GM12878 (cell line): ENCODE measurements at regions not wholly inside any gene's neighbourhood (a gene's known extent, or its start where the extent isn't known, plus 50 kb on each side); places are given as distances from the start of the nearest gene placed in this dataset.

Experiments
- BCL3 ChIP-seq: IDR thresholded peaks from 2 replicates; pipeline ENCODE4 v1.6.1; 2011; ENCODE audit warnings: borderline replicate concordance, low read depth, mild to moderate bottlenecking, moderate library complexity, low read length; ENCODE audit not compliant: insufficient read depth, poor library complexity, severe bottlenecking
- CBX3 ChIP-seq: fragments of 200-600 bp; sonication (generic); IDR thresholded peaks from 2 replicates; pipeline ENCODE4 v1.6.1; 2016; ENCODE audit warnings: low read depth, borderline replicate concordance
- MTA2 ChIP-seq: fragments of 450-650 bp; IDR thresholded peaks from 2 replicates; pipeline ENCODE4 v1.6.1; 2016; ENCODE audit warnings: low read depth, mild to moderate bottlenecking, moderate library complexity
- POLR2AphosphoS5 ChIP-seq: IDR thresholded peaks from 2 replicates; pipeline ENCODE4 v1.6.1; 2011; ENCODE audit warnings: mild to moderate bottlenecking, low read length, inconsistent platforms
- TF ChIP-seq, protein P1 (sequence below), 3 experiments: IDR thresholded peaks in 2 of 3; conservative IDR thresholded peaks in 1 of 3; 2 replicates each; pipeline ENCODE4 v1.5.1; 2011; ENCODE audit warnings: low read depth in 3 of 3, low read length in 3 of 3, mild to moderate bottlenecking in 3 of 3, control low read depth in 2 of 3, moderate library complexity in 2 of 3, inconsistent platforms in 1 of 3, mixed read lengths in 1 of 3; ENCODE audit not compliant: control insufficient read depth in 2 of 3, insufficient read depth in 1 of 3; ENCODE audit errors: extremely low read depth in 1 of 3

DNA sequence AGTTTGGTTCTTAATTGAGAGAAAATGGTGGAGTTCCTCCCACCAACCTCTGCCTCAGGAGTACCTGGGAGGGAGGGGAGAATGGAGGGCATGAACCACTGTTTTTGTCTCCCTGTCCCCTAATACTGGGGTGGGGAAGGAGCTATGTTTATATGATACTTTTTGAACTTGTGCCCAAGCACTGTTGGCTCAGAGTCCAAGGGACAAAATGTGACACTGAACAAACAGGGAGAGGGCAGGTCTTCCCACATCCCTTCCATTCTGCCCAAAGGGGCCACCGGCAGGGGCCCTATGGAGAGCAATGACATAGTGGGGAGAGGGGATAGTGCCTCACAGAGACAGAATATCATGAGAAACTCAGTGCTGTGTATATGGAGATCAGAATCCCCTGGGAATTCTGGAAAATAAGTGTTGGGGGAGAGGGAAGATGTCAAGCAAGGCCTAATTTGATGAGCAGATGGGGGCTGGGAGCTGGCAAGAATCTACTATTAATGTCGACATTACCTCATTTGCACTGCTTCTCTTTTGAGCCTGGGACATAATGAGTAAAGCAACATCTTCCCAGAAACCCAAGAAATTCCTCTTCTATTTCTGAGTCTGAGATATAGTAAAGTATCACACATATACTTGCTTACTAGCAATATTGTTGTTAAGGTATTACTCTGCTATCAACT, 180.6 kb downstream of the CYP26A1 start:
- TF ChIP-seq BCL3: no peak
- TF ChIP-seq POLR2AphosphoS5: no peak
- TF ChIP-seq, protein P1, sequence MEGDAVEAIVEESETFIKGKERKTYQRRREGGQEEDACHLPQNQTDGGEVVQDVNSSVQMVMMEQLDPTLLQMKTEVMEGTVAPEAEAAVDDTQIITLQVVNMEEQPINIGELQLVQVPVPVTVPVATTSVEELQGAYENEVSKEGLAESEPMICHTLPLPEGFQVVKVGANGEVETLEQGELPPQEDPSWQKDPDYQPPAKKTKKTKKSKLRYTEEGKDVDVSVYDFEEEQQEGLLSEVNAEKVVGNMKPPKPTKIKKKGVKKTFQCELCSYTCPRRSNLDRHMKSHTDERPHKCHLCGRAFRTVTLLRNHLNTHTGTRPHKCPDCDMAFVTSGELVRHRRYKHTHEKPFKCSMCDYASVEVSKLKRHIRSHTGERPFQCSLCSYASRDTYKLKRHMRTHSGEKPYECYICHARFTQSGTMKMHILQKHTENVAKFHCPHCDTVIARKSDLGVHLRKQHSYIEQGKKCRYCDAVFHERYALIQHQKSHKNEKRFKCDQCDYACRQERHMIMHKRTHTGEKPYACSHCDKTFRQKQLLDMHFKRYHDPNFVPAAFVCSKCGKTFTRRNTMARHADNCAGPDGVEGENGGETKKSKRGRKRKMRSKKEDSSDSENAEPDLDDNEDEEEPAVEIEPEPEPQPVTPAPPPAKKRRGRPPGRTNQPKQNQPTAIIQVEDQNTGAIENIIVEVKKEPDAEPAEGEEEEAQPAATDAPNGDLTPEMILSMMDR (IDR thresholded peaks at IDR 0.05 in 2 of 3, conservative IDR thresholded peaks at IDR 0.05 in 1 of 3; ENCODE audit: control insufficient read depth in 2 of 3, extremely low read depth in 1 of 3, insufficient read depth in 1 of 3, low read depth in 3 of 3, low read length in 3 of 3): no peak
- no peak for TF ChIP-seq CBX3
- TF ChIP-seq MTA2: no peak
